A549 (cell line): ENCODE measurements at regions not wholly inside any gene's neighbourhood (a gene's known extent, or its start where the extent isn't known, plus 50 kb on each side); places are given as distances from the start of the nearest gene placed in this dataset.

ENCODE experiments used
- ATAC-seq, 2 experiments: fragments of 200-7000 bp in 1 of 2; fragments of >200 bp in 1 of 2; cut with Nextera tagmentation in 1 of 2; cut with Tn5 transposase in 1 of 2; 3 replicates each; pipeline versions ENCODE4 v1.8.0 to v1.9.1; 2018 to 2020; ENCODE audit warnings: mild to moderate bottlenecking in 1 of 2, moderate library complexity in 1 of 2
- CTCF ChIA-PET: fragments of 300-600 bp; sonication (Branson Sonifier 250); formaldehyde crosslinking; extraction: SDS; loops from one replicate; lab custom pipeline; 2021; ENCODE audit warnings: antibody characterized with exemption, inconsistent platforms; lab: Yijun Ruan, JAX
- POLR2A ChIA-PET: fragments of 350-600 bp; formaldehyde crosslinking; extraction: SDS; loops from one replicate; lab custom pipeline; 2021; ENCODE audit warnings: antibody characterized with exemption, inconsistent platforms; lab: Yijun Ruan, JAX
- DNase-seq, 2 experiments: peaks; one replicate each; pipeline versions ENCODE4 v3.0.0 to v3.0.0-alpha.2; 2011 to 2016; ENCODE audit warnings: low read depth in 1 of 2, low spot score in 1 of 2
- FAIRE-seq: peaks from 2 replicates; lab custom pipeline; 2011; peaks lifted over from hg19 to GRCh38; lab: Jason Lieb, UNC
- H3K27ac ChIP-seq, 2 experiments: fragments of >200 bp; sonication (Bioruptor Twin); formaldehyde crosslinking; 3 replicates each; pipeline ENCODE4 v1.5.1; 2016 to 2017
- H3K4me1 ChIP-seq: fragments of >200 bp; sonication (Bioruptor Twin); formaldehyde crosslinking; 3 replicates; pipeline ENCODE4 v1.6.1; 2016
- H3K4me2 ChIP-seq: fragments of >200 bp; sonication (Bioruptor Twin); formaldehyde crosslinking; 3 replicates; pipeline ENCODE4 v1.6.1; 2016
- H3K4me3 ChIP-seq: fragments of >200 bp; sonication (Bioruptor Twin); formaldehyde crosslinking; 3 replicates; pipeline ENCODE4 v1.5.1; 2016
- H3K9me3 ChIP-seq: fragments of >200 bp; sonication (Bioruptor Twin); formaldehyde crosslinking; 3 replicates; pipeline ENCODE4 v1.6.1; 2016
- BHLHE40 ChIP-seq: IDR thresholded peaks from 2 replicates; pipeline ENCODE4 v1.6.1; 2012; ENCODE audit warnings: low read depth, low read length, inconsistent platforms
- CEBPB ChIP-seq, 2 experiments: fragments of >200 bp in 1 of 2; sonication (Bioruptor Twin) in 1 of 2; formaldehyde crosslinking in 1 of 2; IDR thresholded peaks; 2 replicates each; pipeline ENCODE4 v1.6.1; 2012 to 2016
- CHD2 ChIP-seq: fragments of 150-350 bp; IDR thresholded peaks from 2 replicates; pipeline ENCODE4 v1.6.1; 2014; ENCODE audit warnings: low read length; ENCODE audit not compliant: partially characterized antibody
- FOSL2 ChIP-seq, 2 experiments: fragments of 450-650 bp in 1 of 2; fragments of >200 bp in 1 of 2; sonication (Bioruptor Twin) in 1 of 2; formaldehyde crosslinking; IDR thresholded peaks; 2 replicates each; pipeline versions ENCODE4 v1.5.0 to v1.6.1; 2016 to 2020; ENCODE audit warnings: mild to moderate bottlenecking in 1 of 2, moderate library complexity in 1 of 2
- FOXS1 ChIP-seq: fragments of 250-450 bp; sonication (Bioruptor Pico); IDR thresholded peaks from 2 replicates; pipeline ENCODE4 v1.5.0; 2020; ENCODE audit warnings: mild to moderate bottlenecking, moderate library complexity
- JUN ChIP-seq, 2 experiments: fragments of >200 bp; sonication (Bioruptor Twin); formaldehyde crosslinking; IDR thresholded peaks; 2 replicates in 1 of 2; 3 replicates in 1 of 2; pipeline ENCODE4 v1.6.1; 2016 to 2017
- JUNB ChIP-seq: fragments of >200 bp; sonication (Bioruptor Twin); formaldehyde crosslinking; IDR thresholded peaks from 2 replicates; pipeline ENCODE4 v1.6.1; 2016
- MAZ ChIP-seq: fragments of 150-350 bp; IDR thresholded peaks from 2 replicates; pipeline ENCODE4 v1.6.1; 2014; ENCODE audit warnings: antibody characterized with exemption, low read depth, low read length, borderline replicate concordance
- NFE2L2 ChIP-seq: fragments of 150-350 bp; conservative IDR thresholded peaks from 2 replicates; pipeline ENCODE4 v1.6.1; 2014; ENCODE audit warnings: low read length
- NPAS2 ChIP-seq: fragments of 250-450 bp; sonication (Bioruptor Pico); IDR thresholded peaks from 2 replicates; pipeline ENCODE4 v1.8.0; 2022; ENCODE audit warnings: mild to moderate bottlenecking, moderate library complexity, borderline replicate concordance
- POLR2AphosphoS2 ChIP-seq: conservative IDR thresholded peaks from 2 replicates; pipeline ENCODE4 v1.6.1; 2012; ENCODE audit warnings: low read length, improper control_type of control experiment, inconsistent platforms
- SREBF2 ChIP-seq: fragments of 450-650 bp; IDR thresholded peaks from 2 replicates; pipeline ENCODE4 v1.6.1; 2014; ENCODE audit warnings: mild to moderate bottlenecking, moderate library complexity
- ZC3H11A ChIP-seq: fragments of 450-650 bp; IDR thresholded peaks from 2 replicates; pipeline ENCODE4 v1.6.1; 2014; ENCODE audit warnings: antibody characterized with exemption, mild to moderate bottlenecking
- ZSCAN20 ChIP-seq: fragments of 250-450 bp; sonication (Bioruptor Pico); IDR thresholded peaks from 2 replicates; pipeline ENCODE4 v1.8.0; 2022; ENCODE audit warnings: mild to moderate bottlenecking, moderate library complexity
- WGBS: methylation state at CpG from one replicate; pipeline ENCODE4 v1.1.6; 2017; ENCODE audit errors: missing lambda C conversion rate; 5-methylcytosine and 5-hydroxymethylcytosine counted together
- TF ChIP-seq, protein P1 (sequence below): fragments of >200 bp; sonication (Bioruptor Twin); formaldehyde crosslinking; IDR thresholded peaks from 2 replicates; pipeline ENCODE4 v1.6.1; 2016
- TF ChIP-seq, protein P2 (sequence below): fragments of 200-600 bp; sonication (generic); IDR thresholded peaks from 2 replicates; pipeline ENCODE4 v1.6.1; 2016; ENCODE audit warnings: antibody characterized with exemption, mild to moderate bottlenecking, moderate library complexity
- TF ChIP-seq, protein P3 (sequence below): fragments of 250-450 bp; sonication (Bioruptor Pico); IDR thresholded peaks from 2 replicates; pipeline ENCODE4 v1.5.0; 2020; ENCODE audit warnings: low read depth, mild to moderate bottlenecking, moderate library complexity
- TF ChIP-seq, protein P4 (sequence below): fragments of >200 bp; sonication (Bioruptor Twin); formaldehyde crosslinking; IDR thresholded peaks from 3 replicates; pipeline ENCODE4 v1.5.1; 2016
- TF ChIP-seq, protein P5 (sequence below): IDR thresholded peaks from 2 replicates; pipeline ENCODE4 v1.6.1; 2012; ENCODE audit warnings: low read depth, borderline replicate concordance

DNA sequence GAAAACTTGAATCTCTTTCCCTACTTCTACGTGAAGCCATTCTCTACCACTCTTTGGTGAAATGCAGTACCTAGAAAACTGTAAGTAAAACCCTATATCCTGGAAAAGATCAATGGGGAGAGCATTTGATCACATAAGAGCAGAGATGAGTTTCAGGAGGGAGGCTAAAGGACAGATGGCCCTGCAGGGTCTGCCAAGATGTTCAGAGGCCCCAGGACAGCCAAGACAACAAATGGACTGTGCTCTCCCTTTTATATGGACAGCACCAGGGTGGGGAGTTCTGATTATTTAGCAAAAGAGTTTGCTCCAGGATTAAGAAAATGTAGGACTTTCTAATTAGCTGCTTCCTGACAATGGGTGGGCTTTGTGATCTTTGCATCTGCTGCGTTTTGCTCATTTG, 101.7 kb downstream of the DCK start (continued):
- TF ChIP-seq, protein P1, sequence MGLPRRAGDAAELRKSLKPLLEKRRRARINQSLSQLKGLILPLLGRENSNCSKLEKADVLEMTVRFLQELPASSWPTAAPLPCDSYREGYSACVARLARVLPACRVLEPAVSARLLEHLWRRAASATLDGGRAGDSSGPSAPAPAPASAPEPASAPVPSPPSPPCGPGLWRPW = no peak
- TF ChIP-seq JUNB = no peak
- TF ChIP-seq, protein P2, sequence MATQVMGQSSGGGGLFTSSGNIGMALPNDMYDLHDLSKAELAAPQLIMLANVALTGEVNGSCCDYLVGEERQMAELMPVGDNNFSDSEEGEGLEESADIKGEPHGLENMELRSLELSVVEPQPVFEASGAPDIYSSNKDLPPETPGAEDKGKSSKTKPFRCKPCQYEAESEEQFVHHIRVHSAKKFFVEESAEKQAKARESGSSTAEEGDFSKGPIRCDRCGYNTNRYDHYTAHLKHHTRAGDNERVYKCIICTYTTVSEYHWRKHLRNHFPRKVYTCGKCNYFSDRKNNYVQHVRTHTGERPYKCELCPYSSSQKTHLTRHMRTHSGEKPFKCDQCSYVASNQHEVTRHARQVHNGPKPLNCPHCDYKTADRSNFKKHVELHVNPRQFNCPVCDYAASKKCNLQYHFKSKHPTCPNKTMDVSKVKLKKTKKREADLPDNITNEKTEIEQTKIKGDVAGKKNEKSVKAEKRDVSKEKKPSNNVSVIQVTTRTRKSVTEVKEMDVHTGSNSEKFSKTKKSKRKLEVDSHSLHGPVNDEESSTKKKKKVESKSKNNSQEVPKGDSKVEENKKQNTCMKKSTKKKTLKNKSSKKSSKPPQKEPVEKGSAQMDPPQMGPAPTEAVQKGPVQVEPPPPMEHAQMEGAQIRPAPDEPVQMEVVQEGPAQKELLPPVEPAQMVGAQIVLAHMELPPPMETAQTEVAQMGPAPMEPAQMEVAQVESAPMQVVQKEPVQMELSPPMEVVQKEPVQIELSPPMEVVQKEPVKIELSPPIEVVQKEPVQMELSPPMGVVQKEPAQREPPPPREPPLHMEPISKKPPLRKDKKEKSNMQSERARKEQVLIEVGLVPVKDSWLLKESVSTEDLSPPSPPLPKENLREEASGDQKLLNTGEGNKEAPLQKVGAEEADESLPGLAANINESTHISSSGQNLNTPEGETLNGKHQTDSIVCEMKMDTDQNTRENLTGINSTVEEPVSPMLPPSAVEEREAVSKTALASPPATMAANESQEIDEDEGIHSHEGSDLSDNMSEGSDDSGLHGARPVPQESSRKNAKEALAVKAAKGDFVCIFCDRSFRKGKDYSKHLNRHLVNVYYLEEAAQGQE = no peak

DNA sequence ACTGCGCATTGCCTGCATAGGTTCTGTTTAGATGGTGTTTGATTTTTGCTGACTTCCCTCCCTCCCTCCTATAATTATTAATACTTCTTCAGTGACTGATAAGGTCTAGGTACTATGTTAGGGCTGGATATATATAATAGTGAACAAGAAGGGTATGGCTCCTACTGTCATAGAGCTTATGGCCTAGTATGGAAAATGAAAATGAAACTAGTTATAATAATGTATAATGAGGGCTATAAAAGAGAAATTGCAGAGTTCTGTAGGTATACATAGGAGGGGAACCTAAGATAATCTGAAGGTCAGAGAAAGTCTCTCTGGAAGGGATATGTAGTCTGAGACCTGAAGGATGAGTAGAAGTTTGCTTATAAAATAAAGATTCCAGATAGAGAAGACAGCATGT, 102.1 kb downstream of the DCK start:
- Histone ChIP-seq H3K4me1 (no peaks in the 10 kb centered on the region), H3K4me3 (no peak overlapping the region), H3K27ac (no peak overlapping the region), H3K9me3 (no peaks in the 10 kb centered on the region), H3K4me2 (no peak overlapping the region)
- ChIA-PET POLR2A (no interaction called here), CTCF (no interaction called here)
- no peak for ATAC-seq
- WGBS = 96% methylated on average over 1 of the region's 1 CpG
- no peak for DNase-seq
- no peak for TF ChIP-seq SREBF2
- TF ChIP-seq, protein P2 = no peak
- FAIRE-seq = no peak

DNA sequence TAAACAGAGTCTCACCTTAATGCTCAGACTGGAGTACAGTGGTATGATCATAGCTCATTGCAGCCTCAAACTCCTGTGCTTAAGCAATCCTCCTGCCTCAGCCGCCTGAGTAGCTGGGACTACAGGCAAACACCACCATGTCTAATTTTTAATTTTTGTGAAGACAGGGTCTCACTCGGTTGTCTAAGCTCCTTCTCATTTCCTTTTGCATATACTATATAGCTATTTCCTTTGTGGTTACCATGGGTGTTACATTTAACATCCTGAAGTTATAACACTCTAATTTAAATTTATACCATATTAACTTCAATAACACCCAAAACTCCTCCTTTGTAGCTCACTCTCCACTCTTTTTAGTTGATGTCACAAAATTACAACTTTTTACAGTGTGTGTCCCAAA, 114.3 kb downstream of the DCK start:
- Histone ChIP-seq H3K4me2 (no peak overlapping the region), H3K27ac (no peak overlapping the region), H3K4me3 (no peak overlapping the region), H3K4me1 (no peaks in the 10 kb centered on the region), H3K9me3 (no peaks in the 10 kb centered on the region)
- FAIRE-seq = no peak
- ChIA-PET POLR2A (no interaction called here), CTCF (no interaction called here)
- no peak for DNase-seq
- ATAC-seq = no peak
- WGBS = 64% methylated on average over 2 of the region's 2 CpGs
- TF ChIP-seq CHD2 (no peak), BHLHE40 (no peak), NPAS2 (CRISPR knock-in tag) (no peak), ZSCAN20 (CRISPR knock-in tag) (no peak), SREBF2 (no peak), ZC3H11A (no peak), FOSL2 (IDR thresholded peaks at IDR 0.05) (no peak), FOSL2 (CRISPR knock-in tag; IDR thresholded peaks at IDR 0.05) (no peak), JUN (IDR thresholded peaks at IDR 0.05) (no peak), FOXS1 (no peak), POLR2AphosphoS2 (no peak), NFE2L2 (no peak), CEBPB (IDR thresholded peaks at IDR 0.05) (no peak), MAZ (no peak)
- TF ChIP-seq, protein P3, sequence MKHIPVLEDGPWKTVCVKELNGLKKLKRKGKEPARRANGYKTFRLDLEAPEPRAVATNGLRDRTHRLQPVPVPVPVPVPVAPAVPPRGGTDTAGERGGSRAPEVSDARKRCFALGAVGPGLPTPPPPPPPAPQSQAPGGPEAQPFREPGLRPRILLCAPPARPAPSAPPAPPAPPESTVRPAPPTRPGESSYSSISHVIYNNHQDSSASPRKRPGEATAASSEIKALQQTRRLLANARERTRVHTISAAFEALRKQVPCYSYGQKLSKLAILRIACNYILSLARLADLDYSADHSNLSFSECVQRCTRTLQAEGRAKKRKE (CRISPR knock-in tag) = no peak
- TF ChIP-seq, protein P4, sequence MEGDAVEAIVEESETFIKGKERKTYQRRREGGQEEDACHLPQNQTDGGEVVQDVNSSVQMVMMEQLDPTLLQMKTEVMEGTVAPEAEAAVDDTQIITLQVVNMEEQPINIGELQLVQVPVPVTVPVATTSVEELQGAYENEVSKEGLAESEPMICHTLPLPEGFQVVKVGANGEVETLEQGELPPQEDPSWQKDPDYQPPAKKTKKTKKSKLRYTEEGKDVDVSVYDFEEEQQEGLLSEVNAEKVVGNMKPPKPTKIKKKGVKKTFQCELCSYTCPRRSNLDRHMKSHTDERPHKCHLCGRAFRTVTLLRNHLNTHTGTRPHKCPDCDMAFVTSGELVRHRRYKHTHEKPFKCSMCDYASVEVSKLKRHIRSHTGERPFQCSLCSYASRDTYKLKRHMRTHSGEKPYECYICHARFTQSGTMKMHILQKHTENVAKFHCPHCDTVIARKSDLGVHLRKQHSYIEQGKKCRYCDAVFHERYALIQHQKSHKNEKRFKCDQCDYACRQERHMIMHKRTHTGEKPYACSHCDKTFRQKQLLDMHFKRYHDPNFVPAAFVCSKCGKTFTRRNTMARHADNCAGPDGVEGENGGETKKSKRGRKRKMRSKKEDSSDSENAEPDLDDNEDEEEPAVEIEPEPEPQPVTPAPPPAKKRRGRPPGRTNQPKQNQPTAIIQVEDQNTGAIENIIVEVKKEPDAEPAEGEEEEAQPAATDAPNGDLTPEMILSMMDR = no peak
- TF ChIP-seq, protein P5, sequence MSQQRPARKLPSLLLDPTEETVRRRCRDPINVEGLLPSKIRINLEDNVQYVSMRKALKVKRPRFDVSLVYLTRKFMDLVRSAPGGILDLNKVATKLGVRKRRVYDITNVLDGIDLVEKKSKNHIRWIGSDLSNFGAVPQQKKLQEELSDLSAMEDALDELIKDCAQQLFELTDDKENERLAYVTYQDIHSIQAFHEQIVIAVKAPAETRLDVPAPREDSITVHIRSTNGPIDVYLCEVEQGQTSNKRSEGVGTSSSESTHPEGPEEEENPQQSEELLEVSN = no peak
- TF ChIP-seq, protein P2 = no peak
